ENCODE measurements at regions not wholly inside any gene's neighbourhood (a gene's known extent, or its start where the extent isn't known, plus 50 kb on each side); places are given as distances from the start of the nearest gene placed in this dataset.

GRCh38 chr18:78675231-78675630 lies 304.4 kb upstream of the SALL3 start:
- intact Hi-C loops (cut with micrococcal nuclease): no loop called here
- H3K27me3 Mint-ChIP-seq (ENCODE audit: low read depth): no peaks in the 10 kb centered on the region
- H3K4me1 Mint-ChIP-seq (ENCODE audit: low read depth): no peaks in the 10 kb centered on the region
- H3K27ac Mint-ChIP-seq: no peak overlapping the region
- H3K9me3 Mint-ChIP-seq: no peaks in the 10 kb centered on the region
- no peaks in the 10 kb centered on the region for H3K36me3 Mint-ChIP-seq (ENCODE audit: low read depth)
- H3K4me3 Mint-ChIP-seq (ENCODE audit: low read depth): no peak overlapping the region
- no peak for DNase-seq (ENCODE audit: low spot score)

GRCh38 chr18:78676622-78677482 lies 302.8 kb upstream of the SALL3 start:
- H3K27ac Mint-ChIP-seq: no peak overlapping the region
- H3K4me1 Mint-ChIP-seq (ENCODE audit: low read depth): no peaks in the 10 kb centered on the region
- H3K27me3 Mint-ChIP-seq (ENCODE audit: low read depth): no peaks in the 10 kb centered on the region
- no peaks in the 10 kb centered on the region for H3K36me3 Mint-ChIP-seq (ENCODE audit: low read depth)
- H3K4me3 Mint-ChIP-seq (ENCODE audit: low read depth): no peak overlapping the region
- H3K9me3 Mint-ChIP-seq: no peaks in the 10 kb centered on the region
- intact Hi-C loops (cut with micrococcal nuclease): no loop called here
- no peak for DNase-seq (ENCODE audit: low spot score)

GRCh38 chr18:78677483-78678317 lies 301.9 kb upstream of the SALL3 start:
- Mint-ChIP-seq H3K9me3 (no peaks in the 10 kb centered on the region), H3K4me1 (ENCODE audit: low read depth) (no peaks in the 10 kb centered on the region), H3K27me3 (ENCODE audit: low read depth) (no peaks in the 10 kb centered on the region), H3K36me3 (ENCODE audit: low read depth) (no peaks in the 10 kb centered on the region), H3K27ac (no peak overlapping the region), H3K4me3 (ENCODE audit: low read depth) (no peak overlapping the region)
- intact Hi-C loops (cut with micrococcal nuclease): no loop called here
- DNase-seq (ENCODE audit: low spot score): no peak

GRCh38 chr18:78678318-78678695 lies 301.3 kb upstream of the SALL3 start:
- Mint-ChIP-seq H3K27ac (no peak overlapping the region), H3K4me3 (ENCODE audit: low read depth) (no peak overlapping the region), H3K4me1 (ENCODE audit: low read depth) (no peaks in the 10 kb centered on the region), H3K27me3 (ENCODE audit: low read depth) (no peaks in the 10 kb centered on the region), H3K36me3 (ENCODE audit: low read depth) (no peaks in the 10 kb centered on the region), H3K9me3 (no peaks in the 10 kb centered on the region)
- intact Hi-C loops (cut with micrococcal nuclease): no loop called here
- no peak for DNase-seq (ENCODE audit: low spot score)

GRCh38 chr18:78679031-78679430 lies 300.6 kb upstream of the SALL3 start:
- no peaks in the 10 kb centered on the region for H3K4me1 Mint-ChIP-seq (ENCODE audit: low read depth)
- no peak for DNase-seq (ENCODE audit: low spot score)
- H3K4me3 Mint-ChIP-seq (ENCODE audit: low read depth): no peak overlapping the region
- H3K27me3 Mint-ChIP-seq (ENCODE audit: low read depth): no peaks in the 10 kb centered on the region
- H3K36me3 Mint-ChIP-seq (ENCODE audit: low read depth): no peaks in the 10 kb centered on the region
- intact Hi-C loops (cut with micrococcal nuclease): no loop called here
- no peak overlapping the region for H3K27ac Mint-ChIP-seq
- H3K9me3 Mint-ChIP-seq: no peaks in the 10 kb centered on the region

GRCh38 chr18:78679613-78680260 lies 299.9 kb upstream of the SALL3 start:
- H3K27me3 Mint-ChIP-seq (ENCODE audit: low read depth): no peaks in the 10 kb centered on the region
- H3K4me3 Mint-ChIP-seq (ENCODE audit: low read depth): no peak overlapping the region
- H3K27ac Mint-ChIP-seq: no peak overlapping the region
- H3K9me3 Mint-ChIP-seq: no peaks in the 10 kb centered on the region
- intact Hi-C loops (cut with micrococcal nuclease): no loop called here
- H3K4me1 Mint-ChIP-seq (ENCODE audit: low read depth): no peaks in the 10 kb centered on the region
- no peaks in the 10 kb centered on the region for H3K36me3 Mint-ChIP-seq (ENCODE audit: low read depth)
- no peak for DNase-seq (ENCODE audit: low spot score)

- no peaks in the 10 kb centered on the region for H3K4me1 Mint-ChIP-seq (ENCODE audit: low read depth)
- intact Hi-C loops (cut with micrococcal nuclease): no loop called here
- no peaks in the 10 kb centered on the region for H3K9me3 Mint-ChIP-seq
- no peak overlapping the region for H3K27ac Mint-ChIP-seq
- H3K36me3 Mint-ChIP-seq (ENCODE audit: low read depth): no peaks in the 10 kb centered on the region
- H3K27me3 Mint-ChIP-seq (ENCODE audit: low read depth): no peaks in the 10 kb centered on the region
- DNase-seq (ENCODE audit: low spot score): no peak
- no peak overlapping the region for H3K4me3 Mint-ChIP-seq (ENCODE audit: low read depth)
These were observed 298.2 kb upstream of the SALL3 start for GRCh38 chr18:78681396-78681795.

- no peak for DNase-seq (ENCODE audit: low spot score)
- Mint-ChIP-seq H3K4me3 (ENCODE audit: low read depth) (no peak overlapping the region), H3K27me3 (ENCODE audit: low read depth) (no peaks in the 10 kb centered on the region), H3K36me3 (ENCODE audit: low read depth) (no peaks in the 10 kb centered on the region), H3K9me3 (no peaks in the 10 kb centered on the region), H3K4me1 (ENCODE audit: low read depth) (no peaks in the 10 kb centered on the region), H3K27ac (no peak overlapping the region)
- intact Hi-C loops (cut with micrococcal nuclease): no loop called here
These were observed 297.7 kb upstream of the SALL3 start for GRCh38 chr18:78681934-78682333.

GRCh38 chr18:78682716-78683115 lies 296.9 kb upstream of the SALL3 start:
- intact Hi-C loops (cut with micrococcal nuclease): no loop called here
- no peaks in the 10 kb centered on the region for H3K36me3 Mint-ChIP-seq (ENCODE audit: low read depth)
- no peak for DNase-seq (ENCODE audit: low spot score)
- no peaks in the 10 kb centered on the region for H3K27me3 Mint-ChIP-seq (ENCODE audit: low read depth)
- no peak overlapping the region for H3K27ac Mint-ChIP-seq
- no peaks in the 10 kb centered on the region for H3K4me1 Mint-ChIP-seq (ENCODE audit: low read depth)
- H3K9me3 Mint-ChIP-seq: no peaks in the 10 kb centered on the region
- no peak overlapping the region for H3K4me3 Mint-ChIP-seq (ENCODE audit: low read depth)

GRCh38 chr18:78683191-78684010 lies 296.2 kb upstream of the SALL3 start:
- Mint-ChIP-seq H3K9me3 (no peaks in the 10 kb centered on the region), H3K4me3 (ENCODE audit: low read depth) (no peak overlapping the region)

GRCh38 chr18:78685250-78685979 lies 294.2 kb upstream of the SALL3 start:
- Mint-ChIP-seq H3K27me3 (ENCODE audit: low read depth) (no peaks in the 10 kb centered on the region), H3K27ac (no peak overlapping the region), H3K36me3 (ENCODE audit: low read depth) (no peaks in the 10 kb centered on the region), H3K9me3 (no peaks in the 10 kb centered on the region), H3K4me3 (ENCODE audit: low read depth) (no peak overlapping the region), H3K4me1 (ENCODE audit: low read depth) (no peaks in the 10 kb centered on the region)
- intact Hi-C loops (cut with micrococcal nuclease): no loop called here
- DNase-seq (ENCODE audit: low spot score): no peak

More at GRCh38 chr18:78683191-78684010, 296.2 kb upstream of the SALL3 start:
- Mint-ChIP-seq H3K27me3 (ENCODE audit: low read depth) (no peaks in the 10 kb centered on the region), H3K4me1 (ENCODE audit: low read depth) (no peaks in the 10 kb centered on the region), H3K36me3 (ENCODE audit: low read depth) (no peaks in the 10 kb centered on the region), H3K27ac (no peak overlapping the region)
- intact Hi-C loops (cut with micrococcal nuclease): no loop called here
- DNase-seq (ENCODE audit: low spot score): no peak

Data from activated T-helper 2 cell treated with anti-CD3 and anti-CD28 coated beads, Interferon-gamma antibody, Interleukin-2, Interleukin-4, amounts not matched to agents 10 μg/mL and 5 μg/mL and 100 μg/mL, durations not matched to agents 14 hours and 24 hours and 36 hours (primary cell).